Dermis blood vessel endothelial cell (primary cell): ENCODE measurements at regions not wholly inside any gene's neighbourhood (a gene's known extent, or its start where the extent isn't known, plus 50 kb on each side); places are given as distances from the start of the nearest gene placed in this dataset.
A peak's percentile ranks its signal among the peaks of the same experiment; 100 is the strongest.
"Not testable (repeated sequence)": the region's sequence is repeated elsewhere in the genome, so short reads cannot be mapped to it uniquely, and the experiment has no call there.

ENCODE experiments used
- DNase-seq: peaks from one replicate; pipeline ENCODE4 v3.0.0; 2010

- DNase-seq, result no peak
These were observed 50.2 kb upstream of the CPNE4 start for GRCh38 chr3:132084982-132085381.

DNA sequence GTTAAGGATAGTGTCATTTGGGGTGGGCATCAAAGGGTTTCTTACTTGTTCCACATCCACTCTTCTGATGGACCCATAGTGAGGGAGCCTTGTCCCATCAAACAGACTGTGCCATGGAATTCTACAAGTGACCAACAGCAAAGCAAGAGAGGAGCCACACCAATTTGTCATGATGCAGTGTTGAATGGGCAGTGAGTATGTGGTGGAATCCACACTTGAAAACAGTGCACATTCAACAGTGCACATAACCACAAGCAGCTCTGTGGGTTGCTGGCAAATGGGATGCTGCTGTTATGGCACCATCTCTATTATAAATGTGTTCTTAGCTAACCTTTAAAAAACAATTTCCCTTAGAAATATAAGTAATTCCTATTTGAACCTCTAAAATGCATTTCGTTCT lies 52.5 kb upstream of the CPNE4 start:
- no peak for DNase-seq

GRCh38 chr3:132088291-132088690 lies 53.5 kb upstream of the CPNE4 start:
- DNase-seq, result no peak

GRCh38 chr3:132090921-132091320 lies 56.1 kb upstream of the CPNE4 start:
- peak; percentile 23 for DNase-seq

- no peak for DNase-seq
These were observed 81.8 kb upstream of the CPNE4 start for GRCh38 chr3:132116601-132117000.

- DNase-seq, result no peak
These were observed 82.8 kb upstream of the CPNE4 start for GRCh38 chr3:132117642-132118041.

- DNase-seq, result no peak
These were observed 84.7 kb upstream of the CPNE4 start for GRCh38 chr3:132119531-132119930.

GRCh38 chr3:132124096-132124495 lies 89.3 kb upstream of the CPNE4 start:
- DNase-seq, result no peak

DNA sequence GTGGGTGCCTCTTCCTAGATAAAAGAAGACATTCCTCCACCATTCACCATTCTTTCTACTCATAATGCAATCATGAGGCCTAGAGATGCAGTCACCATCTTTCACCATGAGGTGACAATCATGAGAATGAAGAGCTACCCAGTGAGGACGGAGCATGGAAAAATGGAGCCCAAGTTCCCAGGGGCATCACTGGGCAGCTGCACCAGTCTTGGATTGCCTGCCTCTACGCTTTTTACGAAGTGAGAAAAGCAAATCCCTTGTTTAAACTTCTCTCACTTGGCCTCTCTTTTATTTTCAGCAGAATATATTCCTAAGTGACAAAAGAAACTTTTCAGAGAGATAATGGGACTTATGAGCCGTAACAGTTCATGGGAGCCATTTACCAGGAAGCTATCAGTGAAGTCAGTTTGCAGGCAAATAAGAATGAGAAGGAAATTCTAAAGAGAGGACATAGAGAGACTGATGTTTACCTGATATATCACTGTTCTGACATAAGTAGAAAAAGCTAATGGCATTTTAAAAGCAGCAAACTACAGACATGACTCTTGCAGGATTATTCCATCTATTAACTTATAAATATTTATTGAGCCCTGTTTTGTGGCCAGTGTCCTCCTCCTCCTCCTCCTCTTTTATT lies 90.0 kb upstream of the CPNE4 start:
- no peak for DNase-seq

GRCh38 chr3:132134611-132135010 lies 99.8 kb upstream of the CPNE4 start:
- peak; percentile 91 for DNase-seq

DNA sequence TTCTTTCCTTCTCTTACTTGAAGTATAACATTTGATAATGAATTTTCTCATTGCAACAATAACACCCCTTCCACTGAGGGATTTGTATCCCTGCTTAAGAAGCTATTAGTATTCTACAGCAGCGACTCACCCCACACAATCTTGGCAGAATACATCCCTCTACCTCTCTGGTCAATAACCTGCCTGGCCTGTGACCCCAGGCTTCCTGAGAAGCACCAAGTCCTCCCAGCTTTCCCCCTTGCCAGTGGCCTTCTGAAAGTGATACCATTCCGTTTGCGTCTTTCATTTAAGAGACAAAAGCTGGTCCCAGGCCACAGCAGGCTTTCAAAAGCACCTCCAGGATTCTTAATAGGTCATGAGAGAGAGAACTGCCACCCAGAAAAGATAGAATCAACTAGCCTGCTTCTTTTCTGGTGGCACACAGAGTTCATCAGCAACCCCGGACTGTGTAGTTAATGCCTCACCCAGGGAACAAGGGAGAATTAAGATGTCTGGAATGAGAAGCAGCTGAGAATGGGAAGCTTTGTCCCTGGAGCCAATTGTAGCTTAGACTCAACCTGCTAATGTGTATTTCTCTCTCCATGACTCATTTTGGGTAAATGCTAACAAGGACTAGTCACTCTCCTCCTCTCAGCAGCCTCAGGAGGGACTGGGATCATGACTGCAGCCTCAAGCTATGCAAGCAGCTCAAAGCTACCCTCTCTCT lies 101.0 kb upstream of the CPNE4 start:
- peak; percentile 72 for DNase-seq

- DNase-seq, result no peak
These were observed 101.5 kb upstream of the CPNE4 start for GRCh38 chr3:132136334-132136716.

GRCh38 chr3:132136902-132137301 lies 102.1 kb upstream of the CPNE4 start:
- not testable (repeated sequence) for DNase-seq

- DNase-seq, result no peak
These were observed 111.0 kb upstream of the CPNE4 start for GRCh38 chr3:132145833-132146232.

DNA sequence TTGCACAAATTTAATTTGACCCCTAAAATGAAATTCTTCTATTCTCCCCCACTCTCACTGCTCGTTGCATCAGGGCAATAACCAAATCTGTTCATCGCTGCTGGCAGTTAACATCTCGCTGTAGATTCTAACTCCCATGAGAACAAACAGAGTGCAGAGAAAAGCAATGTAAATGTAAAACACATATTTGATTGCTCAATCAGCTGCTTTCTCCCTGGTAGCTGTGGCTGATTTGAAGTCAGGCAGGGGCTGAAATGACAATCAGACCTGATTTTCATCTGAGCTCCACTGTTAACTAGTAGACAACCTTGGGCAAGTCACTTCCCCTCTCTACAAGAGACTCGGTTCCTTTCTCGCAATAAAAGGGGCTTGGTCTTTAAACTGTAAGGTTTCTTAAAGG lies 119.8 kb upstream of the CPNE4 start:
- DNase-seq, result no peak

DNA sequence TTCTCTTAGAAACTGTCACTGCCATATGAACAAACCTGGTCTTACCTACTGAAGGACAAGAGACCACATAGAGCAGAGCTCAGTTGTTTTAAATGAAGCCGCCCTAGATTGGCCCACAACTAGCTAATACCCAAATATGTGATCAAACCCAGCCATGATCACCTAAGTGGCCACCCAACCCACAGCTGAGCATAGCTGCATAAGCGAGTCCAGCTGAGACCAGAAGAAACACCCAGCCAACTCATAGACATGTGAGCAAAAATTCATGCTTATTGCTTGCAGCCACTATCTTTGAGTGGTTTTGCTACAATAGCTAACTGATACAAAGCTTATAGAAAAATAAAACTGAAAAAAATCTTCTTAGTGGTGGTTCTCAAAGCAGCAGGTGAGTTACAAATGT lies 124.3 kb upstream of the CPNE4 start:
- DNase-seq, result no peak

GRCh38 chr3:132160198-132160597 lies 125.4 kb upstream of the CPNE4 start:
- no peak for DNase-seq

GRCh38 chr3:132161608-132162007 lies 126.8 kb upstream of the CPNE4 start:
- DNase-seq, result no peak

GRCh38 chr3:132164469-132165092 lies 129.8 kb upstream of the CPNE4 start:
- no peak for DNase-seq

DNA sequence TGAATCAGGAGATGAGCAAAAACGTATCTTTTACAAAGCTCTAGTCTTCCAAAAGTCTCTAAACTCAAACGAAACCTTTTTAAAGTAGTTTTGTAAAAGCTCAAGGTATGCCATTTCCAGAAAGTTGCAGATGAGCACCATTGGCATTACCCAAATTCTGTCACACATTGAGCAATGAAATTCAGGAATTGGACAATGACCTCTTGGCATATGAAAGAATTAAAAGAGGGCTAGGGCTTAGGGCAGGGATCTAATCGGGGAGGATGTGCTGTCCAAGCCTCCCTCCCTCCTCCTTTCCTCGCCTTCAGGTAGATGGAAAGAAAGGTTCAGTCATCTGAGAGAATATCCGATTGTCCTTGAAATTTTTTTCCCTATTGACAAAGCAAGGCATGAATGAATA lies 133.1 kb upstream of the CPNE4 start:
- DNase-seq, result no peak

- DNase-seq, result no peak
These were observed 139.7 kb upstream of the CPNE4 start for GRCh38 chr3:132174500-132174899.

GRCh38 chr3:132180337-132180791 lies 136.8 kb upstream of the ACP3 start:
- peak; percentile 79 for DNase-seq

DNA sequence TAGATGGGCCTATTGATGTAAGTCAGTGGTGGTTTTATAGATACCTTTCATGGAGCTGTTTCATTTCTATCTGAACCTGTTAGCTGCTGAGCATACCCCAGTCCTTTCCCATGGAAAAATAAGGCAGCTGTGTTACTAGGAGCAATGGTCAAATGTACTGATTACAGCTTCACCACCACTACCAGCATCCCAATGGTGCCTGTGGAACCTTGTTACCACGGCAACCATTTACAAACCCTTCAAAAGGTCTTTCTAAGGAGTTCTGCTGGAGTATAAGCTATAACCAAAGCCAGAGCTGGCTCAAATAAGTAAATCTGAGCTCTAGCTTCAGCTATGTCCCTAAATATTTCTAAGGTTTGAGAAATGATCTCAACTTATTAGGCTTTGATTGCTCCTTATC lies 133.4 kb upstream of the ACP3 start:
- no peak for DNase-seq

GRCh38 chr3:132187746-132188145 lies 129.5 kb upstream of the ACP3 start:
- no peak for DNase-seq
